ENCODE measurements at regions not wholly inside any gene's neighbourhood (a gene's known extent, or its start where the extent isn't known, plus 50 kb on each side); places are given as distances from the start of the nearest gene placed in this dataset.
"Not testable (repeated sequence)": the region's sequence is repeated elsewhere in the genome, so short reads cannot be mapped to it uniquely, and the experiment has no call there.

DNA sequence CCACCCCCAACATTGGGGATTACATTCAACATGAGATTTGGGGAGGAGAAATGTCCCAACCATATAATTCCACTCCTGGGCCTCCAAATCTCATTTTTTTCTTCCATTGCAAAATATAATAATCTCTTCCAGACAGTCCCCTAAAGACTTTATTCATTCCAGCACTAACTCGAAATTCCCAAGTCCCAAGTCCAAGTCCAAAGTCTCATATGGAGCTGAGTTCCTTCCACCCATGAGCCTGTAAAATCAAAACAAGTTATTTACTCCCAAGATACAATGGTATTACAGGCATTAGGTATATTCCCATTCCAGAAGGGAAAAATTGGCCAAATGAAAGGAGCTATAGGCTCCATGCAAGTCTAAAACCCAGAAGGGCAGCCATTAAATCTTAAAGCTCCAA, 56.7 kb downstream of the P2RY1 start:
- DNase-seq (ENCODE audit: low spot score): no peak

DNA sequence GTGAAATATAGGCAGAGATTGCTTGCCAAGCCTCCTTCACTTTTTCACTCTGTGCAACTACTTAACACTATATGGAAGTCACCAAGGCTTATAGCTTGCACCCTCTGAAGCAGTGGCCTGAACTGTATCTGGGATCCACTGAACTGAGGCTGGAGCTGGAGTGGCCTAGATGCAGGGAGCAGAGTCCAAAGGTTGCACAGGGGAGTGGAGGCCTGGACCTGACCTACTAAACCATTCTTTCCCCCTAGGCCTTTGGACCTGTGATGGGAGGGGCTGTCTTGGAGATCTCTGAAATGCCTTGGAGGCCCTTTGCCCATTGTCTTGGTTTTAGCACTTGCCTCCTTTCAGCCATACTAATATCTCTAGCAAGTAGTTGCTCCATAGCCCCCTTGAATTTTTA, 57.5 kb downstream of the P2RY1 start:
- DNase-seq (ENCODE audit: low spot score): no peak

DNA sequence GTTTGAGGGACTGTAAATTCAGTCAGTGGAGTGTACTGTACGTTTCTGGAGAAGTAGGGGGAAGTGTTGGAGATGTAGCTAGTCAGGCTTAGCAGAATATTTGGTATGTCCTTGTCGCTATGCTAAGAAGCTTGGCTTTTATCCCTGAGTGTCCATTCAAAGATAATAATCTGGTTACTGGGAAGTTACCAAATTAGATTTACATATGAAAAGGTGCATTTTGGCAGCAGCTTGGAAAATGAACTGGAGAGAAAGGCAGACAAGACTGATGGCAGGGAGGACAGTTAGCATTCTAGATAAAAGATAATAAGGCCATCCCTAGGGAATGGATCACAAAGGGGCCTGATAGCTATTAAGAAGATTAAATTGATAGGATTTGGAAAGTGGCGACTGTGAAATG, 58.7 kb downstream of the P2RY1 start:
- DNase-seq (ENCODE audit: low spot score): no peak

DNA sequence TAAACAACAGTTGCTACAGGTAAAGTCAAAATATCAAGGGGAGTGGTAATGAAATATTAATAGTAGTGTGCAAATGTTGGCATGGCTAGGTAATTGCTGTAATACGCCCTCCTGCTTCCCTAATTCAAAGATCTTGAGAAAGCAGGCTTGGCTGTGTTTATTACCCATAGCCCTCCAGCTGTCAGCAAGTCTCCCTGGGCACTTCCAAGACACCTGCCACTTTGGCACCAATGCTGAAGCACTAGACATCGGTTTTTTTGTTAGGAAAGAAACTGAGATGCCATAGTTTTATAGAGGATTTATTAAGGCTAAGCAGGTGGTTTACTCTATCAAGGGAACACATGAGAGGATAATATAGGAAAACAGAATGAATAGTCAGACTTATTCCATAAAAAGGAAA, 64.4 kb downstream of the P2RY1 start:
- no peak for DNase-seq (ENCODE audit: low spot score)

DNA sequence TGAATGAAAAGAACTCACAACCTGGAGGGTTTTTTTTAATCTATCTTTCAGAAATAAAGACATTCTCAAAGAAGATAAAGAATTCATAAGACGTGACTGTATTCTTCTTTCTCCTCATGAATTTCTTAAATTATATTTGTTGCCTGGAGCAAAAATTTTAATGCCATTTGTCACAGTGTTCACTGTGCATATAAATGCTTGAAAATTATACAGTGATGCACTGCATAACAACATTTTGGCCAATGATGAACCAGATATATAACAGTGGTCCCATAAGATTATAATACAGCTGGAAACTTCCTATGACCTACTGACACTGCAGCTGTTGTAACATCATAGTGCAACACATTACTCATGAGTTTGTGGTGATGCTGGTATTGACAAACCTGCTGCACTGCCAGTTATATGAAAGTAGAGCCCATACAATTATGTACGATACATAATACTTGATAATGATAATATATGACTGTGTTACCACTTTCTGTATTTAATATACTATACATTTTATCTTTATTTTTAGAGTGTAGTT, 67.3 kb downstream of the P2RY1 start:
- no peak for DNase-seq (ENCODE audit: low spot score)

DNA sequence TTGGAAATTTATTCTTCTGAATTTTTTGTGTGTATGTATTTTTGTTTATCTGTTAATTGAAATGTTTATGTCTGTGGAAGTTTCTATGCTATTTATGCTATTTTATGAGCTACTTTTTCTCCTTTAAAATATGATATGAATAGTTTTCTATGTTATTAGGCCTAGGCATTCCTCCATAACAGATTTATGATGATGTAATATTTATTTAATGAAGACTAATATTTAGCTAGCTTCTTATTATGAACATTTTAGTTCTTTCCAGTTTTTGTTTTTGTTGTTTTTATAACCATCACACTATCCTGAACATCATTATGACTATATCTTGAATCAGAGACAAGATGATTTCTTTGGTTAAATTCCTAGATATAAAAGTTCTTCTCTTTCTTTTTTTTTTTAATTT, 70.7 kb downstream of the P2RY1 start:
- no peak for DNase-seq (ENCODE audit: low spot score)

DNA sequence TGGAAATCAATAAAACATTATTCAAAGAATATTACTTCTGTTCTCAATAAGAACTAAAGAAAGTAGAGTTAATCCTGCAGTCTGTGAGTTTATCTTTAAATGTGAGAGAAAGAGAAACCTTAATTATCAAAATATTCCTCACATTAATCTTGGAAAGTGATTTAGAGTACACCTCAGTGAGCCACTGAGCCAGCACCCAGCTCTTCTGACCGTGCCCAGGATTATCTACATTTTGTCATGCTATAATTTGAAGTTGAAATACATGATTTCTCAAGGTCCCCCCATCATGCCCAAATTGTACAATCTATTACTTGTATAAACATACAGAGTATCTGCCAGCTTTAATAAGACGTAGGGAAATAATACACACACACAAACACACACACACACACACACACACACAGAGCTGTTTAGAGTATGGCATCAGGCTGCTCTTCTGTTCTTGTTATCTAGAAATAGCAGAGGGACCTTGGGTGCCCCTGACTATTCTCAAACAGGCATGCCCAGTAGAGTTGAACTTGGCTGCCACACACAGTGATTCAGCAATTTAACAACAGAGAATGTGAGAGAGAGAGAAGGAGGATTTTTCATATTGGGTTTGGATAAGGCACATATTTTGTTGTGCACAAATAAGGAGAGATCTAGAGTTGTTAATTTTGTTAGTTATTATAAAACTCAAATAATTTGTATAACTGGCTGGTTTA, 74.4 kb downstream of the P2RY1 start:
- DNase-seq (ENCODE audit: low spot score): no peak

DNA sequence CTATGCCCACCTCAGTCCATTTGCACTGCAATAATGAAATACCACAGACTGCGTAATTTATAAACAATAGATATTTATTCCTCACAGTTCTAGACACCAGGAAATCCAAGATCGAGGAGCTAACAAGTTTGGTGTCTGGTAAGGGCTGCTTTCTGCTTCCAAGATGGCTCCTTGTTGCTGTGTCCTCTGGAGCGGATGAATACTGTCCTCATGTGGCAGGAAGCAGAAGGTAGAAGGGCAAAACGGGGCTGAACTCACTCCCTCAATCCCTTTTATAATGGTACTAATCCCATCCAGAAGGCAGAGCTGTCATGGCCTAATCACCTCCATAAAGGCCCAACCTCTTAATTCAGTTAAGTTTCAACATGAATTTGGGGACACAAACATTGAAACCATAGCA, 75.3 kb downstream of the P2RY1 start:
- DNase-seq (ENCODE audit: low spot score): no peak

DNA sequence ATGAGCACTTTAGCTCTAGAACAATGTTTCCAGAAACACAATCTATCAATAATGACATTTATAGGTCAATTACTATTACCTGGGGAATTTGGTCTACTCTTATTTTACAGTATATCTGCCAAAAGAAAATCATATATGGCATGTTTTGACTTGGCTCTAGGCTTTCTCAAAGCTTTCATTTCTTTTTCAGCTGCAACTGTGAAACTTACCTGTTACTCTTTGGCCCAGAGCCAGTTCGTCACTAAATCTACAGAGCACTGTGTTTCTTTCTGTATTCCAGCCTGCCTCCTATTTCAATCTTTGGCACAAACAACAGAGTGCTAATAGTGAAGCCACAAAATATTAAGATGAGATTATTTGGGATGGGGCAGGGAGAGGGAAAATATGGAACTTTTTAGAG, 76.0 kb downstream of the P2RY1 start:
- DNase-seq (ENCODE audit: low spot score): no peak

DNA sequence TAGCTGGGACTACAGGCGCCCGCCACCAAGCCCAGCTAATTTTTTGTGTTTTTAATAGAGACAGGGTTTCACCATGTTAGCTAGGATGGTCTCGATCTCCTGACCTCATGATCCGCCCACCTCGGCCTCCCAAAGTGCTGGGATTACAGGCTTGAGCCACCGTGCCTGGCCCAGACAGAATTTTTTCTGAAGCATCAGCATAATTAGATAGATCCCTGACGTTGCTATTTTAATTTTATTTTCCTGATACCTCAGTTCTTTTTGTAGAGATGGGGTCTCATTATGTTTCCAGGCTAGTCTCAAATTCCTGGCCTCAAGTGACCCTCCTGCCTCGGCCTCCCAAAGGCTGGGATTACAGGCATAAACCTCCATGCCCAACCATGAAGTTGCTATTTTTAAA, 79.8 kb downstream of the P2RY1 start:
- not testable (repeated sequence) for DNase-seq (ENCODE audit: low spot score)

DNA sequence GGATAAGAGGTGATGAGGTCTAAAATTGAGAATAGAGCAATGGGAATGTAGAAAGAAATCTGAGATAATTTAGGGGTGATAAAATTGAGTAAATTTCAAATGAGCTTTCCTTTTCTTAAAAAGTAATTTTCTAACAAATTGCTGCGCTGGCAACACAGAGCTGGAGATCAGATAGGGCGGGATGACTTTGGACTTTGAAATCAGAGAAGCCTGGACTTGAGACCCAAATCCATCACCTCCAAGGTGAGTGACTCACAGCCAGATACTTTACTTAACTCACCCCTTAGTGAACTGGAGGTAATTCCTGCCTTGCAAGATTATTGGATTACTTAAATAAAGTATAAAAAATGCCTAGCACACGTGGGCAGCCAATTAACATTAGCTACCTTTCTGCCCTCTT, 80.8 kb downstream of the P2RY1 start:
- no peak for DNase-seq (ENCODE audit: low spot score)

DNA sequence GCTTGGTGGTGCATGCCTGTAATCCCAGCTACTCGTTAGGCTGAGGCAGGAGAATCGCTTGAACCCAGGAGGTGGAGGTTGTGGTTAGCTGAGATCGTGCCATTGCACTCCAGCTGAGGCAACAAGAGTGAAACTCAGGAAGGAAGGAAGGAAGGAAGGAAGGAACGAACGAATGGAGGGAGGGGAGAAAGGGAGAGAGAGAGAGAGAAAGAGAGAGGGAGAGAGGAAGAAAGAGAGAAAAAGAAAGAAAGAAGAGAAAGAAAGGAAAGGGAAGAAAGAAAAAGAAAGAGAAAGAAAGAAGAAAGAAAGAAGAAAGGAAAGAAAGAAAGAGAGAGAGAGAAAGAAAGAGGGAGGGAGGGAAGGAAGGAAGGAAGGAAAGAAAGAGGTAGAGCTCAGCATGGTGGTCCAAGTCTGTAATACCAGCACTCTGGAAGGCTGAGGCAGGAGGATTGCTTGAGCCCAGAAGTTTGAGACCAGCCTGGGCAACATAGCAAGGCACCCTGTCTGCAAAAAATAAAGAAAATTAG, 81.9 kb downstream of the P2RY1 start:
- DNase-seq (ENCODE audit: low spot score): no peak

DNA sequence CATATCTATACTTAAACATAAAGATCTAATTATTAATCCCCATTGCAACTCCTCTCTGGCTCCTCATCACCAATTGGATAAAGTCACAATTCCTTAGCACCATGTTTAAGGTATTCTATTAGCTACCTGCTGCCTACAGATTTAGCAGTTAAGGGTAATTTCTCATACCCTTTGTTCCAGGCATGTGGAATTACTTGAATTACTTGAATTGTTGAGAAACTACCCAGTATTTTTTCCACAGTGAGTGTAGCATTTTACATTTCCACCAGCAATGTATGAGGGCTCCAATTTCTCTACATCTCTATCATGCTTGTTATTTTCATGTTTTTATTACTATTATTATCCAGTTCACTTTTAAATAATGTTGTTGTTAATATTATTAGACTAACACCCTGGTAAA, 86.4 kb downstream of the P2RY1 start:
- no peak for DNase-seq (ENCODE audit: low spot score)

DNA sequence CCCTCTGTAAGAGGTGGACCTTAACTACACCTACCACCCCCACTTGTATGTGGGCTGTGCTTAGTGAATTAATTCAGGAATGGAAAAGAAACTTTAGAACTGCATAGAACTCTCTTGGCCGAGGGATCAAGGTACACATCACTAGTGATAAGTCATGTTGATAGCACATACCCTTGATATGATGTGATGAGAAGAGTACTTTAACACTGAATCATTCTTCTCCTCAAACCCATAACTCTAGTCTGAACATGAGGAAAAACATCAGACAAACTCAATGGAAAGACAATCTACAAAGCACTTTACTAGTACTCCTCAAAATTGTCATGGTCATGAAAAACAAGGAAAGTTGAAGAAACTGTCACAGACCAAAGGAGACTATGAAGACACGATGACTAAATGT, 87.6 kb downstream of the P2RY1 start:
- no peak for DNase-seq (ENCODE audit: low spot score)

DNA sequence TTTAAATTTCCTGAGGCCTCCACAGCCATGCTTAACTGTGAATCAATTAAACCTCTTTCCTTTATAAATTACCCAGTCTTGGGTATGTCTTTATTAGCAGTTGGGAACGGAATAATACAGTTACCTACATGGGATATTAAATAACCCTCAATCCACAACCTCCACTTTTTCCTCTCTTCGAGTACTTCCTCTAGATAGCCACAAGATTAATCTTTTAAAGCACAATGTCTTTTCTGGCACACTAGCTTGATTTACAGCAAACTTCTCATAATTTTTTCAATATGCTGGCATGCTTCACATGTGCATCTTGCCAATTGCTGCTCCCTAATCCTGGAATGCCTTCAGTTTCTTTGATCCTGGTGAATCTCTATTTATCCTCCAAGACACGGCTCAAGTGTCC, 92.2 kb downstream of the P2RY1 start:
- no peak for DNase-seq (ENCODE audit: low spot score)

DNA sequence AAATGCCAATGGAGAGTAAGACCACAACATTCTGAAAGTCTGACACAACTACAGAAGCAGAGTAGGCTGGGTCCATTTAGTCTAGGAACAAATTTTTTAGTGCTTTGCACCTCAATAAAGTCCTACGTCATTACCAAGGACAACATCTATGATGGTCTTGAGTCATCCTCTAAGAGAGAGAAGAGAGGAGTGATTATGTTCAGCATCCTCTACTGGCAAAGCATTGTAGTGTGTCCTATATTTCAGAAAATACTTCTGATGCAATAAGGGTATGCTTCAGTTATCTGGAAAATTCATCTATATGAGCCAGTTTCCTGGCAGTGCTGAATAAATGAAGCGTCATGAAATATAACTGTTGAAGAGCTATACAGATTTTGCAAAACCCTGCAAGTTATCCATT, 95.6 kb downstream of the P2RY1 start:
- DNase-seq (ENCODE audit: low spot score): no peak

DNA sequence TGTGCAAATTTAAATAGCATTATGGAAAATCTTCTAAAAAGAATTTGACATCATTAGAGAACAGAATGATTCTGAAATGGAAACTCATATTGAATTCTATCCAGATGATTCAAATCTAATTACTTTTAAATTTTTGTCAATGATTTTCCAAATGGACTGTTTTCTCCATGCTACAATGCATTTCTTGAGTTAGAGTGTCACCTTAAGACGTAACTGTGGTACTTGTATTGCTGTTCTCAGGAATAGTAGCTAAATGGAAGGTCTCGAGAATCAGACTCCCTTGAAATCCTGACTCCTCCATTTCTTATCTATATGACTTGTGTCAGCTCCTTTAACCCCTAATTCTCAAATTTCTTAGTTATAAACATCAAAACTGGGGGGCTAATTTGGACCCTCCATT, 102.3 kb downstream of the P2RY1 start:
- DNase-seq (ENCODE audit: low spot score): no peak

DNA sequence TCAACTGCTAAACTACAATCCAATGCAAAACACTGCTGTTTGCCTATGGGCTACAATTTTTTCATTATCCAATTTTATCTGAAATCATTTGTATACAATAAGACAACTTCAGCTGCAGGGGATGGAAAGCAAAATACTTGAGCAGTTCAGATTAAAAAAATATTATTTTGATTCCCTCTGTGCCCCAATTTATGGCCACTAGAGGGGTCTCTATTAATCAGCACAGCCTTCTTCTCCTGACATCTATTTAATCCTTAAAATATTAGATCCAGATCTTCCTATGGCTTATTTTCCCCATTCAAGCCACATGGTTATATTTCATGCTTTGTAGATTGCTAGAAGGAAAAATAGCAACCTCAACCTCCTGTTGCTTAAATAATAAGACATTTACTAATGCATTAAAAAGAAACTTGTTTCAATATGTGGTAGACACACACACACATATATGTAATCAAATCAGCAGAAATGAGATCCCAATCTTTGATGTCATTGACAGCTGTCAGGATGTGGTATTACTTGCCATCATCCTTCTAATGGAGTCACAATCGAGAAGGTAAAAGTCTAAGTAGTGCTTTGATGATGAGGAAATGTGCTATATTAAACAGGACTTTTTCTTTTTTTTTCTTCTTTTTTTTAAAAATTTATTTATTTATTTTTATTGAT, 104.2 kb downstream of the P2RY1 start:
- no peak for DNase-seq (ENCODE audit: low spot score)

DNA sequence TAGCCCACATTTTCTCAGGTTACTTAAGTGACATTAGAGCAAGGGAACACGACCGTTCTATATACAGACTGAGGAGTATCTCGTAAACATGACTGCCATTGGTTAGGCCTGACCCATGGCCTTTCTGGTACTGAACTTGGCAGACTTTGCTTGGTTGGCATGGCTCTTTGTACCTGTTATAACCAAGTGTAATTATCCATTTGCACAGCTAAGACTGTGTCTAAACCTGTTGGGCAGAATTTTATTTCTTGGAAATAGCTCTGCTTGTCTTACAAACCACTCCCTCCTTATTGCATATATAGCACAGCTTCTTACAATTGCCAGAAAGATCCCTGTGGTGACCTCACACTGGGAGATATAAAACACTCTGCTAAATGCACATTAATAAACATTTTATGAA, 106.9 kb downstream of the P2RY1 start:
- DNase-seq (ENCODE audit: low spot score): no peak

DNA sequence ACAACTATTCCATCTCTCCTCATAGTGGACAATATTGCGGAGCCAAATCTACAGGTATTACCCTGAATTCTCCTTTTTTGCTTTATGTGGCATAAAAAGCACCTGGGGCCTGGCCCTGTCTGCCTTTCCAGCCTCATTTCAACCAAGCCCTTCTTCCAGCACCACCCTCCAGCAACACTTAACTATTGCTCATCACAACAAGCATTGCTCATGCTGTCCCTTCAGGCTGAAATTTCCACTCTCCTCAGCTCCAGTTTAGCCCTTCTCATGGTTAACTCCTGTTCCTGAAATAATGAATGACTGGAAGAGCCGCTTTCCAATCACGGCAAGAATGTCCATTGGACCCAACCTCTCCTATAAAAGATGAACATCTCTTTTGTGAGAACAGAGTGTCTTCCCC, 107.4 kb downstream of the P2RY1 start:
- no peak for DNase-seq (ENCODE audit: low spot score)

DNA sequence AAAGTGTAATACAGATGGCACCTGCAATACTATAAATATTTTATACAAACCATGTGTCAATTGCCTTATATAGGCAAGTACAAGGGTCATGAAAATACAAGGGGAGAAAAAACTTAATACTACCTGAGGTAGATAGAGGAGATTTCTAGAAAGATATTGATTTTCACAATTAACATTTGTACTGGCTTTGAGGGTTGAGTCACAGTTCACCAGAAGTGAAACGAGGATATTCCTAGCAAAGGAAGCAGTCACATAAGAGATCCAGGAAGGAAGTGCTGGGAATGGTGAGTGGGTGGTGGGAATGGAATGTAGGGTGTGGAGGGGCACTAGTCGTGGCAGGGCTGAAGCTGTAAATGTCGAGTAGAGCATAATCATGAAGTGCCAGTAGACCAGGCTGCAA, 108.7 kb downstream of the P2RY1 start:
- no peak for DNase-seq (ENCODE audit: low spot score)

DNA sequence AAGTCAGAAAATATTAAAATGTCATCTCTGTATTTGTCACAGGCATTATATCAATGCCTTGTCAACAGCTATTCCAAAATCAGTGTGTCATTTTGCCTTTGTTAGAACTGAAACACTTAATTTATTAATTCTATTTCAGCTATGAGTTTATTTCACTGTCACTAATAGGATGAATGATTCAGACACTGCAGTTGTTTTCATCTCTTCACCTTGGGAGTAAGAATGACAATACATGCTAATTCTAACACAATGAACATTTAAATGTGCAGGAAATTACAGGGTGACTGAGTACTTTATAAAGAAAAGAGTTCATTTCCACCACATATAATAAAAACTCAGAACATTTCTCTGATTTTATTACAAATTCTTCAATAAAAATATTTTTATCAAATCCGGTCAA, 109.7 kb downstream of the P2RY1 start:
- DNase-seq (ENCODE audit: low spot score): no peak

DNA sequence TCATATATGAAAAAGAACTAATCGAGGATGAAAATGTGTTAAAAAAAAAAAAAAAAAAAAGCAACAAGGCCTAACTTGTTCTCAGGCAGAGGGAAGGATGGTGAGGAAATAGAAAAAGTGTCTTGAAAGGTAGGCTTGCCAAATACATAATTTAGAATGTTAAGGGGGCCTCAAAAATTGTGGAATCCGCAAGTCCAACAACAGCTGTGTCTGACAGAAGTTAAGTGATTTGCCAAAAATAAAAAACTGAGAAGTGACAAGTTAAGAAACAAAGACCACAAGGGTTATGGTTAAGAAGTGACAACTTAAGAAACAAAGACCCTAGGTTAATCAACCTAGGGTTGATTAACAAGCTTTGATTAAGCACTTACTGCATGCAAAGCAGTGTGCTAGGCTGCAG, 110.6 kb downstream of the P2RY1 start:
- DNase-seq (ENCODE audit: low spot score): no peak

DNA sequence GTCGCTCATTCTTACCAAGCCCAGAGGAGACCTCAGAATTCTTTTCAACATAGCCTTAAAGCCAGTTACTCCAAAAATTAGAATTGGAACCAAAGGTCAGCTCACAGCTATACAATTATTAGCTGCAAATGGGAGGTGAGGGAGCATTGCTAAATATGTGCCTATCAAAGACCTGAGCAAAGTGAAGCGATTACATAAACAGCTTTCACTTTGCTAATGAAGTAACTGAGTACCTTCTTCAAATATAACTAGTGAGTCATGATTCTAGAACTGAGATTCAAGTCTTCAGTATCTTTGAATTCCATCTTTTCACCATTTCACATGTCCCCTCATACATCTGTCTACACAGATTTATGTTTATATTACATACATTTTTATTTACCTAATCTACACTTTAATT, 122.6 kb downstream of the P2RY1 start:
- no peak for DNase-seq (ENCODE audit: low spot score)

All from CD4-positive, alpha-beta T cell treated with Interleukin-2 at 100 ng/mL for 4 hours (primary cell).